ENCODE measurements at regions not wholly inside any gene's neighbourhood (a gene's known extent, or its start where the extent isn't known, plus 50 kb on each side); places are given as distances from the start of the nearest gene placed in this dataset.

DNA sequence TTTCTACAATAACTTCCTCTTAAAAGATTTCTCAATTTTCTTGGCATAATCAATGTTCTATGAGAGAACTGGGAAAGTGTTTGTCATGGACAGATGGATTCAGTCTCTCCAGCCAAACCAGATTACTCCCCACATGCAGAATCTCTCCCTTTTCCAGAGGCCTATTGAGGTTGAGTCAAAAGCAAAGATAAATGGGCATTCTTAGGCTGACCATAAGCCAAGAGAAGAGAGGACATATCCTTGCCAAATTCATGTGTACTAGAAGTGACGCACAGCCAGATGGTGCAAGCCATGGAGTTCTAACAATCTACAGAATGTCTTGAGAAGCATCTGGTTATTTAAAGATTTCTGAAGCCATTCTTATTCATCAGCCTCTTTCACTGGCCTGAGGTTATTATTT, 2115.0 kb downstream of the MAT2B start:
- TF ChIP-seq, protein P1, sequence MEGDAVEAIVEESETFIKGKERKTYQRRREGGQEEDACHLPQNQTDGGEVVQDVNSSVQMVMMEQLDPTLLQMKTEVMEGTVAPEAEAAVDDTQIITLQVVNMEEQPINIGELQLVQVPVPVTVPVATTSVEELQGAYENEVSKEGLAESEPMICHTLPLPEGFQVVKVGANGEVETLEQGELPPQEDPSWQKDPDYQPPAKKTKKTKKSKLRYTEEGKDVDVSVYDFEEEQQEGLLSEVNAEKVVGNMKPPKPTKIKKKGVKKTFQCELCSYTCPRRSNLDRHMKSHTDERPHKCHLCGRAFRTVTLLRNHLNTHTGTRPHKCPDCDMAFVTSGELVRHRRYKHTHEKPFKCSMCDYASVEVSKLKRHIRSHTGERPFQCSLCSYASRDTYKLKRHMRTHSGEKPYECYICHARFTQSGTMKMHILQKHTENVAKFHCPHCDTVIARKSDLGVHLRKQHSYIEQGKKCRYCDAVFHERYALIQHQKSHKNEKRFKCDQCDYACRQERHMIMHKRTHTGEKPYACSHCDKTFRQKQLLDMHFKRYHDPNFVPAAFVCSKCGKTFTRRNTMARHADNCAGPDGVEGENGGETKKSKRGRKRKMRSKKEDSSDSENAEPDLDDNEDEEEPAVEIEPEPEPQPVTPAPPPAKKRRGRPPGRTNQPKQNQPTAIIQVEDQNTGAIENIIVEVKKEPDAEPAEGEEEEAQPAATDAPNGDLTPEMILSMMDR (IDR thresholded peaks at IDR 0.05; ENCODE audit: poor library complexity, severe bottlenecking): no peak
- ATAC-seq (ENCODE audit: low read depth) (no peak), DNase-seq (ENCODE audit: low spot score) (no peak)
- Histone ChIP-seq H3K27me3 (ENCODE audit: insufficient read depth, poor library complexity, severe bottlenecking) (no peaks in the 10 kb centered on the region), H3K9me3 (ENCODE audit: severe bottlenecking) (no peaks in the 10 kb centered on the region), H3K4me1 (ENCODE audit: insufficient read depth, poor library complexity, severe bottlenecking) (no peaks in the 10 kb centered on the region), H3K4me3 (ENCODE audit: severe bottlenecking) (no peak overlapping the region), H3K27ac (ENCODE audit: poor library complexity, severe bottlenecking) (no peak overlapping the region), H3K36me3 (ENCODE audit: low read depth) (no peaks in the 10 kb centered on the region)

DNA sequence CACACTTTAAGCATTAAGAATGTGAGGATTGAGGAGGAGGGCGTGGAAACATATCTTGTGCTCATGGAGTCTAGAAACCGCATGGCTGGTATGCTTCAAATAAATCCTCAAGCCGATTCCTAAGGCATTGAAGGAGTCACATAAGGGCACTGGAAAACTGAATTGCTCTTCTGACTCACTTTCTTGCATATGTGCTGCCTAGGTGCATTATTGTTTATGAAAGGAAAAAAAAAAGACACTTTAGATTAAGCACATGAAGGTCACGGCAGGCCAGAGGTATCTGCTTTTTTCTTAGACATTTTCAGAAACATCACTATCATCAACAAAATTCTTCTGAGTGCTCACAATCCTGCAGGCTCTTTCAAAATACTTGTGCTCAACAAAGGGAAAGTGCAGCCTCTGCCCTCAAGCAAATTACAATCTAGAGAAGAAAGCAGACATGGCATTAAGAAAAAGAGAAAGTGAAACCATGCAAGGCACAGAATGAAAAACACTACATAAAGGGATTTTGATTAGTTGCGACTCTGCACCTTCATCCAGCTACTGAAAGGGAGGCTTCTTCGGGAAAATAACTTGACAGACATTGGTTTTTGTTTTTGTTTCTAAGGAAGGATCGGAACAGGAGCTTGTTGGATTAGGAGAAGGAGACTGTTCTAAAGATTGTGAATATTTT, 2117.6 kb downstream of the MAT2B start:
- Histone ChIP-seq H3K9me3 (ENCODE audit: severe bottlenecking) (no peaks in the 10 kb centered on the region), H3K36me3 (ENCODE audit: low read depth) (no peaks in the 10 kb centered on the region), H3K27ac (ENCODE audit: poor library complexity, severe bottlenecking) (no peak overlapping the region), H3K4me1 (ENCODE audit: insufficient read depth, poor library complexity, severe bottlenecking) (no peaks in the 10 kb centered on the region), H3K4me3 (ENCODE audit: severe bottlenecking) (no peak overlapping the region), H3K27me3 (ENCODE audit: insufficient read depth, poor library complexity, severe bottlenecking) (no peaks in the 10 kb centered on the region)
- ATAC-seq (ENCODE audit: low read depth) (peak; percentile 29; the same call in 1 of the 3 replicates), DNase-seq (ENCODE audit: low spot score) (no peak)
- TF ChIP-seq, protein P1 (IDR thresholded peaks at IDR 0.05; ENCODE audit: poor library complexity, severe bottlenecking): no peak

DNA sequence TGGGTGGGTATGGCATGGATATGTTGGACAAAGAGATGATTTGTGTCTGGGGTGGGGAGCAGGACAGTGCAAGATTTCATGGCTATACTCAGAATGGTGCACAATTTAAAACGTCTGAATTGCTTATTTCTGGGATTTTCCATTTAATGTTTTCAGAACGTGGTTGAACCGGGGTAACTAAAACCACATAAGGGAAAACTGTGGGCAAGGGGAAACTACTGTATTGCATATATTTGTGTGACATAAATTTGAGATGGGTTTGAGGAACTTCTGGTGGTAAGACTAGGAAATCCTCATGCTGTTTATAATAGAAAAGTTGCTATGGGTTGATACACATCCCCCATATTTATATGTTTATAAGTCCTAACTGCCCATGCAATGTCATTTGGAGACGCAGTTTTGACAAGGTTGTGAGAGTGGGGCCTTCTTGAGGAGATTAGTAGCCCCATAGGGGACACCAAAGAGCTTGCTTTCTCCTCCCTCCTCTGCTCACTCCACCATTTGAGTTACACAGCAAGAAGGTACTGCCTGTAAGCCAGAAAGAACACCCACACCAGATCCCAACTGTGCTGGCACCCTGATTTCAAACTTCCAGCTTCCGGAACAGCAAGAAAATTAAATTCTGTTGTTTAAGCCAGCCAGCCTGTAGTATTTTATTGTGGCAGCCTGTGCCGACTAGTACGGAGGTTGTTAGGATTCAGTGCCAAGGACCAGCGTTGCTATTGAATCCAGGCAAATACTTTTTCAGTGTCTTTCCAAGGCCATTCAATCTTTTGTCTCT, 2118.9 kb downstream of the MAT2B start:
- ATAC-seq (ENCODE audit: low read depth) (no peak), DNase-seq (ENCODE audit: low spot score) (no peak)
- Histone ChIP-seq H3K36me3 (ENCODE audit: low read depth) (no peaks in the 10 kb centered on the region), H3K27ac (ENCODE audit: poor library complexity, severe bottlenecking) (no peak overlapping the region), H3K4me3 (ENCODE audit: severe bottlenecking) (no peak overlapping the region), H3K4me1 (ENCODE audit: insufficient read depth, poor library complexity, severe bottlenecking) (no peaks in the 10 kb centered on the region), H3K27me3 (ENCODE audit: insufficient read depth, poor library complexity, severe bottlenecking) (peaks cover 2% of the 10 kb centered on the region), H3K9me3 (ENCODE audit: severe bottlenecking) (no peaks in the 10 kb centered on the region)
- TF ChIP-seq, protein P1 (IDR thresholded peaks at IDR 0.05; ENCODE audit: poor library complexity, severe bottlenecking): no peak

DNA sequence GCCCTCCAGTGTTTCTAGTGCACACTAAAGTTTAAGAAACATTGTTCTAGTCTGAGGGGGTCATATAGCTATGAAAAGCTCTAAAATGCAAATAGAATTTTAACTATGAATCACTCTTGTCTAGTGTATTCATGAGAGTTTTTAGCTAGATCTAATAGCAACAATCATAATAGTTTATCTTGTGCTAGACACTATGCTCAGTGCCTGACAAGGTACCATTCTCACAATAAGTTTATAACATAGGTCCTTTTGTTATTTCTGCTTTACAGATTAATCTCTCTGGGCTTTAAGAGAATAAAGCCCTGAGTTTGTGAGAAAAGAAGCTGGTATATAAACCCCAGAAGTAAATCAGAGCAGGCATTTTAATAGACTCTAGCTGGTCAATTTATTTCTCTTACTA, 2120.7 kb downstream of the MAT2B start:
- TF ChIP-seq, protein P1 (IDR thresholded peaks at IDR 0.05; ENCODE audit: poor library complexity, severe bottlenecking): no peak
- Histone ChIP-seq H3K9me3 (ENCODE audit: severe bottlenecking) (no peaks in the 10 kb centered on the region), H3K36me3 (ENCODE audit: low read depth) (no peaks in the 10 kb centered on the region), H3K27me3 (ENCODE audit: insufficient read depth, poor library complexity, severe bottlenecking) (peaks cover 2% of the 10 kb centered on the region), H3K27ac (ENCODE audit: poor library complexity, severe bottlenecking) (no peak overlapping the region), H3K4me1 (ENCODE audit: insufficient read depth, poor library complexity, severe bottlenecking) (no peaks in the 10 kb centered on the region), H3K4me3 (ENCODE audit: severe bottlenecking) (no peak overlapping the region)
- no peak for DNase-seq (ENCODE audit: low spot score)
- no peak for ATAC-seq (ENCODE audit: low read depth)
